ENCODE measurements at regions not wholly inside any gene's neighbourhood (a gene's known extent, or its start where the extent isn't known, plus 50 kb on each side); places are given as distances from the start of the nearest gene placed in this dataset.

DNA sequence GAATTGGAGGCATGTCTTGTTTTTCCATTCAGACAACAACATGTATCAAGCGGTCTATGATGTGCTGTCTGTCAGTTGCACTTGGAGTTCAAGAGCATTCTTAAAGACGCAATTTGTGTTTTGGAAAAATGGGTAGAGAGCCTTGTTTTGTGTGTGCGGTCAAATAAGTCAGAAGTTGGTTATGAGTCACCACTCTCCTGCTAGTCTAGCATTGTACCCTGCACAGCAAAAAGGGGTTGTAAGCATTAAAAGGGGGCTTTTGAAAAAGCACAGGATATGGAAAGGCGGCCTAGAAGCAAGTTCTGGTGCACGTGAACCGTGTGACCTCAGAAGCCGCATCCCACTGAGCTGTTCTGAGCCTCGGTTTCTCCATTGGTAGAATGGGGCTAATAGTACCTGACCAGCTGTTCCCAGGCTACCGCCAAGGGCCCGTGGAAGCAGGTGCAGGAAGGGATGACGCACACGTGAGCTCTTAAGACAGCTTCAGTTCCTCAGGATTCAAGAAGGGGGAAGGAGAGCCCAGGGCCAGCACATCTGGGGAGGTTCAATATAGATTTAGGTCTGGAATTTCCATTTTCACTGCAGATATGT lies 61.6 kb upstream of the SNX9 start:
- TF ChIP-seq CREB1 (CRISPR knock-in tag; IDR thresholded peaks at IDR 0.05) (no peak), ATF1 (CRISPR knock-in tag; IDR thresholded peaks at IDR 0.05) (no peak), JAZF1 (CRISPR knock-in tag; IDR thresholded peaks at IDR 0.05) (no peak), TEAD4 (CRISPR knock-in tag; IDR thresholded peaks at IDR 0.05) (no peak), E2F5 (CRISPR knock-in tag; IDR thresholded peaks at IDR 0.05) (no peak), FOXK1 (CRISPR knock-in tag; IDR thresholded peaks at IDR 0.05) (no peak)
- TF ChIP-seq, protein P1, sequence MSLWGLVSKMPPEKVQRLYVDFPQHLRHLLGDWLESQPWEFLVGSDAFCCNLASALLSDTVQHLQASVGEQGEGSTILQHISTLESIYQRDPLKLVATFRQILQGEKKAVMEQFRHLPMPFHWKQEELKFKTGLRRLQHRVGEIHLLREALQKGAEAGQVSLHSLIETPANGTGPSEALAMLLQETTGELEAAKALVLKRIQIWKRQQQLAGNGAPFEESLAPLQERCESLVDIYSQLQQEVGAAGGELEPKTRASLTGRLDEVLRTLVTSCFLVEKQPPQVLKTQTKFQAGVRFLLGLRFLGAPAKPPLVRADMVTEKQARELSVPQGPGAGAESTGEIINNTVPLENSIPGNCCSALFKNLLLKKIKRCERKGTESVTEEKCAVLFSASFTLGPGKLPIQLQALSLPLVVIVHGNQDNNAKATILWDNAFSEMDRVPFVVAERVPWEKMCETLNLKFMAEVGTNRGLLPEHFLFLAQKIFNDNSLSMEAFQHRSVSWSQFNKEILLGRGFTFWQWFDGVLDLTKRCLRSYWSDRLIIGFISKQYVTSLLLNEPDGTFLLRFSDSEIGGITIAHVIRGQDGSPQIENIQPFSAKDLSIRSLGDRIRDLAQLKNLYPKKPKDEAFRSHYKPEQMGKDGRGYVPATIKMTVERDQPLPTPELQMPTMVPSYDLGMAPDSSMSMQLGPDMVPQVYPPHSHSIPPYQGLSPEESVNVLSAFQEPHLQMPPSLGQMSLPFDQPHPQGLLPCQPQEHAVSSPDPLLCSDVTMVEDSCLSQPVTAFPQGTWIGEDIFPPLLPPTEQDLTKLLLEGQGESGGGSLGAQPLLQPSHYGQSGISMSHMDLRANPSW (CRISPR knock-in tag; conservative IDR thresholded peaks at IDR 0.05; ENCODE audit: low read depth) = no peak
- TF ChIP-seq, protein P2, sequence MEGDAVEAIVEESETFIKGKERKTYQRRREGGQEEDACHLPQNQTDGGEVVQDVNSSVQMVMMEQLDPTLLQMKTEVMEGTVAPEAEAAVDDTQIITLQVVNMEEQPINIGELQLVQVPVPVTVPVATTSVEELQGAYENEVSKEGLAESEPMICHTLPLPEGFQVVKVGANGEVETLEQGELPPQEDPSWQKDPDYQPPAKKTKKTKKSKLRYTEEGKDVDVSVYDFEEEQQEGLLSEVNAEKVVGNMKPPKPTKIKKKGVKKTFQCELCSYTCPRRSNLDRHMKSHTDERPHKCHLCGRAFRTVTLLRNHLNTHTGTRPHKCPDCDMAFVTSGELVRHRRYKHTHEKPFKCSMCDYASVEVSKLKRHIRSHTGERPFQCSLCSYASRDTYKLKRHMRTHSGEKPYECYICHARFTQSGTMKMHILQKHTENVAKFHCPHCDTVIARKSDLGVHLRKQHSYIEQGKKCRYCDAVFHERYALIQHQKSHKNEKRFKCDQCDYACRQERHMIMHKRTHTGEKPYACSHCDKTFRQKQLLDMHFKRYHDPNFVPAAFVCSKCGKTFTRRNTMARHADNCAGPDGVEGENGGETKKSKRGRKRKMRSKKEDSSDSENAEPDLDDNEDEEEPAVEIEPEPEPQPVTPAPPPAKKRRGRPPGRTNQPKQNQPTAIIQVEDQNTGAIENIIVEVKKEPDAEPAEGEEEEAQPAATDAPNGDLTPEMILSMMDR (IDR thresholded peaks at IDR 0.05) = no peak
- TF ChIP-seq, protein P3, sequence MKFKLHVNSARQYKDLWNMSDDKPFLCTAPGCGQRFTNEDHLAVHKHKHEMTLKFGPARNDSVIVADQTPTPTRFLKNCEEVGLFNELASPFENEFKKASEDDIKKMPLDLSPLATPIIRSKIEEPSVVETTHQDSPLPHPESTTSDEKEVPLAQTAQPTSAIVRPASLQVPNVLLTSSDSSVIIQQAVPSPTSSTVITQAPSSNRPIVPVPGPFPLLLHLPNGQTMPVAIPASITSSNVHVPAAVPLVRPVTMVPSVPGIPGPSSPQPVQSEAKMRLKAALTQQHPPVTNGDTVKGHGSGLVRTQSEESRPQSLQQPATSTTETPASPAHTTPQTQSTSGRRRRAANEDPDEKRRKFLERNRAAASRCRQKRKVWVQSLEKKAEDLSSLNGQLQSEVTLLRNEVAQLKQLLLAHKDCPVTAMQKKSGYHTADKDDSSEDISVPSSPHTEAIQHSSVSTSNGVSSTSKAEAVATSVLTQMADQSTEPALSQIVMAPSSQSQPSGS (CRISPR knock-in tag; IDR thresholded peaks at IDR 0.05; ENCODE audit: borderline replicate concordance, low read depth) = no peak
